Activated CD8-positive, alpha-beta memory T cell treated with anti-CD3 and anti-CD28 coated beads for 36 hours (primary cell): ENCODE measurements at regions not wholly inside any gene's neighbourhood (a gene's known extent, or its start where the extent isn't known, plus 50 kb on each side); places are given as distances from the start of the nearest gene placed in this dataset.
"Not testable (repeated sequence)": the region's sequence is repeated elsewhere in the genome, so short reads cannot be mapped to it uniquely, and the experiment has no call there.

Experiments
- CTCF ChIA-PET: fragments of 350-600 bp; sonication (Branson Sonifier 250); formaldehyde crosslinking; loops from one replicate; lab custom pipeline; 2021; ENCODE audit warnings: antibody characterized with exemption; lab: Charles Lee
- POLR2A ChIA-PET: fragments of 350-600 bp; sonication (Branson Sonifier 250); formaldehyde crosslinking; loops from one replicate; lab custom pipeline; 2021; ENCODE audit warnings: antibody characterized with exemption; lab: Charles Lee

GRCh38 chr2:144935191-144935590 is 415.3 kb upstream of the ZEB2 start:
- POLR2A ChIA-PET = no interaction called here
- CTCF ChIA-PET = no interaction called here

DNA sequence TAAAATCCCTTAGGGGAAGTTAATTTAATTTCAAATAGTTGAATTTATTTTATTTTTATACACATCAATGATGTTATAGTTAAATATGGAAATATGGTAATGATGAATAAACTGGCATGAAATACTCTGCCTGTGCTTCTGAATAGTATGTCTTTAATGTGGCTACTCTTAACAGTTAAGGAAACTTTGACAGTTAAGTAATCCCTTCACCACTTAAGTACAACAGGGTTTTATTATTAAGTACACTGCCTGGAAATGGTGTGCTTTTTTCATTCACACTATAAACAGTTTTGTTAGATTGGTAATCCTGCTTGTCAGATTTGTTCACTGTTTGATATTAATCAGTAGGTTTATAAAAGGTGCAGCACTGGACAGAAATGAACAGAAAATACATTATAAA is 412.0 kb upstream of the ZEB2 start:
- ChIA-PET CTCF (no interaction called here), POLR2A (interaction anchor here (0.7 kb wide), 1 partner anchor 1371 kb away, joined by 4 read pairs; no protein-coding TSS in a partner anchor)

- CTCF ChIA-PET = interaction anchor here (0.6 kb wide), 1 partner anchor 14 kb away, joined by 4 read pairs; no protein-coding TSS in a partner anchor
- POLR2A ChIA-PET = no interaction called here
Observed at GRCh38 chr2:144931480-144931879, 411.6 kb upstream of the ZEB2 start.

DNA sequence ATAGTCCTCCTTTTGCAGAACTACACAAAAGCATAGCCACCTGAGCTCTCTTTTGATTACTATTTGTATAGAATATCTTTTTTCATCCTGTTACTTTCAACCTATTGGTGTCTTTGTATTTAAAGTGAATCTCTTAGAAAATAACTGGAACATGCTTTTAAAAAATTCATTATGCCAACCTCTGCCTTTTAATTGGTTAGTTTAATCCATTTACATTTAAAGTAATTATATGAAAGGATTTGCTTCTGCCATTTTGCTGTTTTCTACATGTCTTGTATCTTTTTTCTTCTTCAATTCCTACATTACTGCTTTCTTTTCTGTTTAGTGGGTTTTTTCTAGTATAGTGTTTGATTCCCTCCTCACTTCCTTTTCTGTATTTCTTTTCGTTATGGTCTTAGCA is 407.5 kb upstream of the ZEB2 start:
- ChIA-PET CTCF (no interaction called here), POLR2A (no interaction called here)

DNA sequence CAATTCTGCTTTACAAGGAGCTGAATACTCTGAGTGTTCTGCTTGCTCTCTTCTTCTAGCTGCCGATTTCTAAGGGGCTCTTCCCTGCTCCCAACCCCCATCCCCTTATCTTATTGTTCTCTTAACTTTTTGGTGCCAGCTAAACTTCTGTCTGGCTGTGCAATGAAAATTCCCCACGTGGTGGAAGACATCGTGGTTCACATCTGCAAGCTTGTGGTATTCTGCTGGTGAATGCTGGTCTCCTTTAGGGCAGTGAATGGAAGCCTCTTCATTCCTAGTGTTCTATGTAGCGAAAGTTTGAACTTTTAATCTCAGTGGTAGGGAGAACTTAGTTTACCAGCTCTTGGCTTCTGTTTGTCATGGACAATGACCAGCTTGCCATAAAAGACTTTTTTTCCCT is 406.0 kb upstream of the ZEB2 start:
- CTCF ChIA-PET = interaction anchor here (1.1 kb wide), 1 partner anchor 180 kb away, joined by 3 read pairs; no protein-coding TSS in a partner anchor
- POLR2A ChIA-PET = no interaction called here

DNA sequence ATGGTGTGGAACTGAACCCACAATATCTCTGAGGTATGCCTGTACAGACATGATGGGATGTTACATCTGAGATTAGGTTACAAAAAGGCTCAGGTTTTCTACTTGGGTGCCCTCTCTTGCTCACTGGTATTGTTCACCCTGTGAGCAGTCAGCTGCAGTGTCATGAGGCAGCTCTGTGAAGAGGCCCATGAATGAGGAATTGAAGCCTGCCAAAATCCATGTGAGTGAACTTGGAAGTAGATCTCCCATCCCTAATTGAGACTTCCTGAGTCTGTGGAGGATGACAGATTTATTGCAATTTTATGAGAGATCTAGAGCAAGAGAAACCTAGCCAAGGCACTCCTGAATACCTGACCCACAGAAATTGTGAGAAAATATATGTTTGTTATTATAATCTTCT is 404.9 kb upstream of the ZEB2 start:
- CTCF ChIA-PET = no interaction called here
- POLR2A ChIA-PET = no interaction called here

DNA sequence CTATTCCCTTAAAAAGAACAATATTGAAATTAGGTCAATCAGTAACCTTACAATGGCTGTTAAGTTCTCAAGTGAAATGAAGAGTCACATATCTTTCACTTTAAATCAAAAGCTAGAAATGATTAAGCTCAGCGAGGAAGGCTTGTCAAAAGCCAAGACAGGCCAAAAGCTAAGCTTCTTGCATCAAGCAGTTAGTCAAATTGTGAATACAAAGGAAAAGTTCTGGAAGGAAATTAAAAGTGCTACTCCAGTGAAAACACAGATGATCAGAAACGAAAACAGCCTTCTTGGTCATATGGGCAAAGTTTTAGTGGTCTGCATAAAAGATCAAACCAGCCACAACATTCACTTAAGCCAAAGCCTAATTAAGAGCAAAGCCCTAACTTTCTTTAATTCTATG is 402.6 kb upstream of the ZEB2 start:
- POLR2A ChIA-PET = no interaction called here

DNA sequence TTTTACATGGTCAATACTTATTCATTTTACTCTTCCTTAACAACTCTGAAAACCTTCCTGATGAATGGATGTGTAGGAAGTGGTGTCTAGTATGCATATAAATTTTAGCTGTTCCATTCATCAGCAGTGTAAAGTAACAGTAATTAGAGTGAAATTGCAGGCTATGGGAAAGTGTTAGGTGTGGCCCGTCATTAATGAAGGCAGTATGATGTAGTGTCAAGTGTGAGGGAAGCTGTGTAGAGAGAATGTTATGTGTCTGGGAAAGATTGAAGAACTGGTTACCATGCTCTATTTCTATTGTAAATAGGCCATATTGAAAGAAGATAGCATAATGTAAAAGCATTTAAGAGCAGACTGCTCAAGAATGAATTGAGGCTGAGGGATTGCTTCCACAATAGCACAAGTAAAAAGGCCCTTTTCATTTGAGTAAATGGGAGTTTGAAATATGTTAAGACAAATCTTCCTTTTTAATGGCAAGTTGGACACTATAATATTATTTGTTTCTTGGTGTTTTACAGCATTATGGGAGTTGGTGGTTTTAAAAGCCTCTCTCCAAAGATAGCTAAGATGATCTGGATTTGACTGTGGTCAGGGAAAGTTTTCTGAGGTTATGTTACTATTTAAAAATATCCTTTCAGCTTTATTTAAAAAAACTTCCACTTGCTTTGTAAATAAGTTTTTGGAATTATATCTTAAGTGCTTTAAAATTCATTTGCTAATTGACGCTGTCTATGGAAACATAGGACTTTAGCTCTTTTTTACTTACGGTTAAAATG is 401.0 kb upstream of the ZEB2 start:
- ChIA-PET POLR2A (no interaction called here), CTCF (interaction anchor here (1.1 kb wide), 1 partner anchor 21 kb away, joined by 3 read pairs; no protein-coding TSS in a partner anchor)

More for the DNA sequence above, 402.6 kb upstream of the ZEB2 start:
- CTCF ChIA-PET = no interaction called here

DNA sequence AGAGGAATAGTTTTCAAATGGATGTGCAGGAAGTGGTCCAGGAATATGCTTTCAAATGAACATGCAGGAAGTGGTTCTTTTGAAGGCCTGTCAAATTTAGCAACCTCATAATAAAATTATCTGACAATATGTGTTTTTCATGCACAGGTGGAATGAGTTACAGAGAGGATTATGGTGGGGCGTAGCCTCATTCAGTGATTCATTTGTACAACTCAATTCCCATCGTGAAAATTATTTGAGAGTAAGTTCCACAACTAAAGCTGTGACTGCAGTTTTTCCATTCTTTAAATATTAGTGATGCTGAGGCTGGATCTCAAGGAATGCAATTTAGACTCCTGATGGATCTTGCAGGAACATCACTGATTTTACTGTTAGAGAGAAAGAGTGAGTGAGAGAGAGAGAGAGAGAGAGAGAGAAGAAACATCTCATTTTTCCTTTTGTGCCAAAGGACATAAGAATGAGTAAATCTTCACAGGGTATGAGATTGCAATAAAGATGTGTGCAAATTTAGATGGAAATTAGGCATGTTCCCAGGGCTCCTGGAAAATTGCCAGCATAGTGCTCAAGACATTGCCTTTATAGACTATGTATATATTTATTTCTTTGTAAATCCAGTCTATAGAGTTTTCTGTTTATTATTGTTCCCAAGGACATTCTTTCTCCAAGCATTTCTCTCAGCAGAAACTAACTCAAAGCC is 394.9 kb upstream of the ZEB2 start:
- POLR2A ChIA-PET = no interaction called here
- CTCF ChIA-PET = no interaction called here

DNA sequence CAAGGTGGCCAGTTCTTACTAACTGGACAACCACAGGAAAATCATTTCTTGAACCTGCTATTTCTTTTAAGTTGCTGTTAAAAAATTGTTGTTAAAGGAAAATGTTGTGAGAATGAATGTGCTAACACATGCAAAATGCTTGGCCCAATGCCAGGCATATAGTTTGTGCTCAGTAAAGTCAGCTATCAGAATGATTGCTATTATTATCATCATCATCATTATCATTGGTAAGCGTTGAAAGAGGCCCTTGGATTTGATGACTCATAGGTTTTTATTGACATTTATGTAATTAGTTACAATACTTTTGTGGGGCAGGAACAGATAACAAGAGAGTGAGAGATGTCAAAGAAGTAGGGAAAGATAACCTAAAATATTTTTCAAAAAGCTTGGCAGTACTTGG is 394.2 kb upstream of the ZEB2 start:
- POLR2A ChIA-PET = no interaction called here
- CTCF ChIA-PET = no interaction called here

GRCh38 chr2:144912206-144912605 is 392.3 kb upstream of the ZEB2 start:
- POLR2A ChIA-PET = no interaction called here
- CTCF ChIA-PET = no interaction called here

DNA sequence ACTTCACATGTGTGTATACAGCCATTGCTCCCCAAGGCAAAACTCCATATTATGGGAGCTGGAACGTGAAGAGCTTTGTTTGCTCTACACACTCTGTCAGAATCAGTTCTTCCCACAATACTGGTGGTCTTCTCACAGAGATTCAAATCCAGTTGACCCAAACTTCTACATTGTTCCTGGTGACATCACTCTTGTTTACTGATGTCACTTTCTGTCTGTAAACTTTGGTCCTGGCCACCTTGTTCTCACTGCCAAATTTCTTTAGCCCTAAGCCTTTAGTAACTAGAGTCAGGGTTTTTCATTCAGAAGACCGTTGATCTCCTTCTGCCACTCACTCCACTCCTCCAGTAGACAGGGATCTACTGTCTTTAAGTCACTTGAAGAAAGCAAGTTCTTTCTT is 386.0 kb upstream of the ZEB2 start:
- ChIA-PET POLR2A (no interaction called here), CTCF (no interaction called here)

GRCh38 chr2:144904612-144905011 is 384.7 kb upstream of the ZEB2 start:
- POLR2A ChIA-PET = no interaction called here
- CTCF ChIA-PET = no interaction called here

DNA sequence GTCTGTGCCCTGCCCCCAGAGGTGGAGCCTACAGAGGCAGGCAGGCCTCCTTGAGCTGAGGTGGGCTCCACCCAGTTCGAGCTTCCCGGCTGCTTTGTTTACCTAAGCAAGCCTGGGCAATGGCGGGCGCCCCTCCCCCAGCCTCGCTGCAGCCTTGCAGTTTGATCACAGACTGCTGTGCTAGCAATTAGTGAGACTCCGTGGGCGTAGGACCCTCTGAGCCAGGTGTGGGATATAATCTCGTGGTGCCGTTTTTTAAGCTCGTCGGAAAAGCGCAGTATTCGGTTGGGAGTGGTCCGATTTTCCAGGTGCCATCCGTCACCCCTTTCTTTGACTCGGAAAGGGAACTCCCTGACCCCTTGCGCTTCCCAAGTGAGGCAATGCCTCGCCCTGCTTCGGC is 383.1 kb upstream of the ZEB2 start:
- POLR2A ChIA-PET, CTCF ChIA-PET: not testable (repeated sequence)

GRCh38 chr2:144901386-144901785 is 381.5 kb upstream of the ZEB2 start:
- POLR2A ChIA-PET, CTCF ChIA-PET: not testable (repeated sequence)

- POLR2A ChIA-PET = no interaction called here
Observed at GRCh38 chr2:144896341-144896740, 376.4 kb upstream of the ZEB2 start.

DNA sequence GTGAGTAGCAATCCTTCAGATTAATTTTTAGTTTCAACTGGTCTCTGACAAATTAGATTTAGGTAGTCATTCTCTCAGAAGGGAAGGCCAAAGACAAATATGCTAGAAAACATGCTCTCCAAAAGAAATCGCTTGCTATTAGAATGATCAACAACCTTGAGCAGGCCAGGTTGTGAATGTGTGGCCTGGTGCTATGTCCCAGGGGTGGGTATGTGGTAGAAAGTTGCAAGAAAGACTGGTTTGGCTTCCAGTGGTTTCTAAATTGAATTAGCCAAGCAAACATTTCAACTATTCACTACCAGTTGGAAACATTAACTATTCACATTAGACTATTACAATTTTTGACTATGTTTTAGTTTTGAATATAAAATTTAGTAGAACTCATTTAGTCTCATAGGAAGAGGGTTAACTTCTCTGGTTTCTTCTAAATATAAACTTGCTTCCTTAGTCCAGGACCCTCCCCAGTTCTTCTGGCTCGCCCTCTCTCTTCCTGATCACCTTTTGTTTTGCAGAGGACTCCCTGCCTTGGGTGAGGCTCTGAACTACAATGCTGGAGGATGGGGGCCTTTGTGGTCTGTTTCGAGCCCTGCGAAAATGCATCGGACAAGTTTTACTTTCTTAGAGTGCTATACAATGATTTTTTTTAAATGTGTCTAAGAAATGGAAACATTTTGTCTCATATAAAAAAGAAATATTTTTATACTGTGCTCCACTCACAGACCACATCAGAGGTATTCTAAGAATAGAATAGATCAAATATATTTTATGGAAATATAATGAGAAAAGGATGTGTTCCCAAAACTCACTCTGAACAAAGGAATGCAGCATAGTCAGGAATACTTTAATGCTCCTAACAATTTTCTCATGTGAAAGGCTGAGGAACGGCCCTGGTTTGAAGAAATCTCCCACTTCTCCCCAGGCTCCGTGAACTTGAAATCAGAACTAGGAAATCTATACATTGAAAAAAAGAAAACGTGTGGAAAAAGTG is 375.0 kb upstream of the ZEB2 start:
- ChIA-PET CTCF (no interaction called here), POLR2A (no interaction called here)

More at GRCh38 chr2:144896341-144896740, 376.4 kb upstream of the ZEB2 start:
- CTCF ChIA-PET = no interaction called here

GRCh38 chr2:144893464-144893863 is 373.5 kb upstream of the ZEB2 start:
- POLR2A ChIA-PET = no interaction called here
- CTCF ChIA-PET = no interaction called here

- CTCF ChIA-PET = no interaction called here
- POLR2A ChIA-PET = no interaction called here
Observed at GRCh38 chr2:144890828-144891227, 370.9 kb upstream of the ZEB2 start.

GRCh38 chr2:144889348-144889747 is 369.4 kb upstream of the ZEB2 start:
- POLR2A ChIA-PET = no interaction called here
- CTCF ChIA-PET = no interaction called here
